GM23338 (cell line): ENCODE measurements at regions not wholly inside any gene's neighbourhood (a gene's known extent, or its start where the extent isn't known, plus 50 kb on each side); places are given as distances from the start of the nearest gene placed in this dataset.

Source experiments
- ATAC-seq: fragments of 200-7000 bp; cut with Tn5 transposase; 3 replicates; pipeline ENCODE4 v1.9.1; 2020
- DNase-seq: peaks from one replicate; pipeline ENCODE4 v3.0.0-alpha.2; 2015; ENCODE audit warnings: low spot score
- H2AFZ ChIP-seq: fragments of 200-600 bp; sonication (generic); 2 replicates; pipeline ENCODE4 v1.8.0; 2016; ENCODE audit warnings: antibody characterized with exemption, mild to moderate bottlenecking, moderate library complexity
- H3F3A ChIP-seq: fragments of 200-600 bp; sonication (generic); replicated peaks from 2 replicates; pipeline ENCODE4 v1.8.0; 2017; ENCODE audit warnings: antibody characterized with exemption, mixed run types, low read depth
- H3K27ac ChIP-seq: fragments of 200-600 bp; sonication (generic); 2 replicates; pipeline ENCODE4 v1.6.1; 2016; ENCODE audit warnings: low read depth
- H3K27me3 ChIP-seq: fragments of 200-600 bp; sonication (generic); 2 replicates; pipeline ENCODE4 v1.8.0; 2016; ENCODE audit warnings: mild to moderate bottlenecking, mixed run types, moderate library complexity; ENCODE audit not compliant: insufficient read depth
- H3K36me3 ChIP-seq: fragments of 200-600 bp; sonication (generic); 2 replicates; pipeline ENCODE4 v1.8.0; 2016; ENCODE audit warnings: mild to moderate bottlenecking; ENCODE audit not compliant: insufficient read depth
- H3K4me1 ChIP-seq: fragments of 200-600 bp; sonication (generic); 2 replicates; pipeline ENCODE4 v1.8.0; 2016; ENCODE audit warnings: mild to moderate bottlenecking, moderate library complexity; ENCODE audit not compliant: insufficient read depth
- H3K4me2 ChIP-seq: fragments of 200-600 bp; sonication (generic); 2 replicates; pipeline ENCODE4 v1.7.1; 2017; ENCODE audit warnings: mixed run types
- H3K4me3 ChIP-seq: fragments of 200-600 bp; sonication (generic); 2 replicates; pipeline ENCODE4 v1.6.1; 2016; ENCODE audit warnings: mixed run types
- H3K79me2 ChIP-seq: fragments of 200-600 bp; sonication (generic); replicated peaks from 2 replicates; pipeline ENCODE4 v1.8.0; 2017; ENCODE audit warnings: mild to moderate bottlenecking; ENCODE audit not compliant: insufficient read depth
- H3K9me2 ChIP-seq: fragments of 200-600 bp; sonication (generic); 2 replicates; pipeline ENCODE4 v1.8.0; 2017; ENCODE audit not compliant: insufficient read depth
- H4K20me1 ChIP-seq: fragments of 200-600 bp; sonication (generic); replicated peaks from 2 replicates; pipeline ENCODE4 v1.8.0; 2017; ENCODE audit warnings: mild to moderate bottlenecking; ENCODE audit not compliant: insufficient read depth
- H3K27ac Mint-ChIP-seq: 2 replicates; pipeline ENCODE4 v1.8.0; 2020; ENCODE audit warnings: inconsistent platforms, mild to moderate bottlenecking, moderate library complexity, mixed read lengths
- H3K27me3 Mint-ChIP-seq: 3 replicates; pipeline ENCODE4 v1.8.0; 2022; ENCODE audit warnings: low read depth, mild to moderate bottlenecking, moderate library complexity, mixed read lengths, inconsistent platforms; ENCODE audit not compliant: insufficient read depth, poor library complexity
- H3K36me3 Mint-ChIP-seq: 3 replicates; pipeline ENCODE4 v1.8.0; 2021; ENCODE audit warnings: low read depth, mild to moderate bottlenecking, inconsistent platforms, moderate library complexity, mixed read lengths
- H3K4me1 Mint-ChIP-seq: 3 replicates; pipeline ENCODE4 v1.8.0; 2020; ENCODE audit warnings: mild to moderate bottlenecking, inconsistent platforms, mixed read lengths
- H3K4me3 Mint-ChIP-seq: 3 replicates; pipeline ENCODE4 v1.8.0; 2021; ENCODE audit warnings: moderate library complexity, mild to moderate bottlenecking, inconsistent platforms, mixed read lengths
- H3K9me3 Mint-ChIP-seq: 3 replicates; pipeline ENCODE4 v1.8.0; 2020; ENCODE audit warnings: moderate library complexity, mild to moderate bottlenecking, inconsistent platforms, mixed read lengths
- CREB1 ChIP-seq: fragments of 250-450 bp; sonication (Bioruptor Pico); IDR thresholded peaks from 2 replicates; pipeline ENCODE4 v1.5.0; 2020; ENCODE audit warnings: low read depth, mild to moderate bottlenecking, moderate library complexity
- CTCF ChIP-seq, 2 experiments: fragments of 200-600 bp in 1 of 2; sonication (generic) in 1 of 2; conservative IDR thresholded peaks; 2 replicates each; pipeline versions ENCODE4 v1.5.1 to v1.6.1; 2016 to 2017; ENCODE audit warnings: antibody characterized with exemption in 2 of 2, low read depth in 2 of 2, mild to moderate bottlenecking in 2 of 2, moderate library complexity in 1 of 2
- ETS1 ChIP-seq: IDR thresholded peaks from 2 replicates; pipeline ENCODE4 v1.6.1; 2016; ENCODE audit warnings: antibody characterized with exemption
- EZH2 ChIP-seq: fragments of 200-600 bp; sonication (generic); IDR thresholded peaks from one replicate; pipeline ENCODE4 v1.8.0; 2017; ENCODE audit warnings: antibody characterized with exemption, mild to moderate bottlenecking, low read depth; ENCODE audit not compliant: unreplicated experiment
- EZH2phosphoT487 ChIP-seq: fragments of 200-600 bp; sonication (generic); IDR thresholded peaks from one replicate; pipeline ENCODE4 v1.8.1; 2018; ENCODE audit warnings: antibody characterized with exemption; ENCODE audit not compliant: unreplicated experiment
- JUNB ChIP-seq: IDR thresholded peaks from one replicate; pipeline ENCODE4 v1.6.1; 2016; ENCODE audit warnings: antibody characterized with exemption; ENCODE audit not compliant: unreplicated experiment
- NANOG ChIP-seq: IDR thresholded peaks from 2 replicates; pipeline ENCODE4 v1.6.1; 2016; ENCODE audit warnings: antibody characterized with exemption, borderline replicate concordance
- POLR2AphosphoS5 ChIP-seq: IDR thresholded peaks from 2 replicates; pipeline ENCODE4 v1.6.1; 2016; ENCODE audit warnings: antibody characterized with exemption, low read depth
- STAT1 ChIP-seq: IDR thresholded peaks from one replicate; pipeline ENCODE4 v1.6.1; 2016; ENCODE audit warnings: antibody characterized with exemption; ENCODE audit not compliant: unreplicated experiment
- ZNF114 ChIP-seq: fragments of 250-450 bp; sonication (Bioruptor Pico); IDR thresholded peaks from 2 replicates; pipeline ENCODE4 v1.5.0; 2020; ENCODE audit warnings: mild to moderate bottlenecking, moderate library complexity
- ZNF331 ChIP-seq: fragments of 250-450 bp; sonication (Bioruptor Pico); IDR thresholded peaks from 2 replicates; pipeline ENCODE4 v1.5.0; 2020; ENCODE audit warnings: low read depth, mild to moderate bottlenecking, moderate library complexity
- ZNF462 ChIP-seq: fragments of 250-450 bp; sonication (Bioruptor Pico); IDR thresholded peaks from 2 replicates; pipeline ENCODE4 v1.5.0; 2020; ENCODE audit warnings: mild to moderate bottlenecking, moderate library complexity

GRCh38 chr4:181982856-181983255 is 260.3 kb upstream of the TENM3 start:
- DNase-seq (no peak), ATAC-seq (no peak)
- Histone ChIP-seq H3F3A (no peaks in the 10 kb centered on the region), H4K20me1 (no peaks in the 10 kb centered on the region), H3K4me2 (no peak overlapping the region), H2AFZ (no peak overlapping the region; the same call in 1 of the 2 replicates), H3K27ac (no peak overlapping the region), H3K27me3 (no peaks in the 10 kb centered on the region), H3K9me2 (0 out of 2 replicates have a peak, but pooled peaks cover 7% of the 10 kb centered on the region), H3K4me3 (no peak overlapping the region), H3K4me1 (peaks cover 12% of the 10 kb centered on the region), H3K36me3 (no peaks in the 10 kb centered on the region), H3K79me2 (no peaks in the 10 kb centered on the region)
- Mint-ChIP-seq H3K4me1 (peaks cover 39% of the 10 kb centered on the region), H3K36me3 (no peaks in the 10 kb centered on the region), H3K27ac (no peak overlapping the region), H3K4me3 (no peak overlapping the region), H3K27me3 (peaks cover 2% of the 10 kb centered on the region), H3K9me3 (no peaks in the 10 kb centered on the region)
- TF ChIP-seq STAT1 (no peak), CREB1 (CRISPR knock-in tag) (no peak), ZNF114 (no peak), ETS1 (no peak), POLR2AphosphoS5 (no peak), NANOG (no peak), ZNF462 (no peak), ZNF331 (CRISPR knock-in tag) (no peak), CTCF (conservative IDR thresholded peaks at IDR 0.05; ENCODE audit: low read depth in 2 of 2) (no peak), JUNB (no peak), EZH2phosphoT487 (no peak), EZH2 (no peak)
